GM18873 (cell line): ENCODE measurements at regions not wholly inside any gene's neighbourhood (a gene's known extent, or its start where the extent isn't known, plus 50 kb on each side); places are given as distances from the start of the nearest gene placed in this dataset.
"Not testable (repeated sequence)": the region's sequence is repeated elsewhere in the genome, so short reads cannot be mapped to it uniquely, and the experiment has no call there.

Source experiments
- ATAC-seq: cut with Tn5 transposase; IDR thresholded peaks from one replicate; pipeline ENCODE4 v1.9.1; 2021; ENCODE audit warnings: mild to moderate bottlenecking, moderate library complexity, moderate number of reproducible peaks; ENCODE audit not compliant: unreplicated experiment, low FRiP score

DNA sequence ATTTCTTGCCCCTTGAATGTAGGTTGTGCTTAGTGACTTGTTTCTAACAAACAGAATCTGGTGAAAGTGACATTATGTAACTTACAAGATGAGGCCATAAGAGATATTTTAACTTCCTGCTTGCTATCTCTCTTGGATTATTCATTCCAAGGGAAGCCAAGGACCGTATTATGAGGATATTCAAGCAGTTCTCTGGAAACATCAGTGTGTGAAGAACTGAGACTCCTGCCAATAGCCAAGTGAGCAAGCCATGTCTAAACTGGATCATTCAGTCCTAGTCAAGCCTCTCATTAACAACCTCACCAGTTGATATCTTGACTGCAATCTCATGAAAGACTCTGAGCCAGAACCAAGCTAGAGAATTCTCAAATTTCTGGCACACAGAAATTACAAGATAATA lies 765.1 kb upstream of the SLC8A1 start:
- no peak for ATAC-seq

DNA sequence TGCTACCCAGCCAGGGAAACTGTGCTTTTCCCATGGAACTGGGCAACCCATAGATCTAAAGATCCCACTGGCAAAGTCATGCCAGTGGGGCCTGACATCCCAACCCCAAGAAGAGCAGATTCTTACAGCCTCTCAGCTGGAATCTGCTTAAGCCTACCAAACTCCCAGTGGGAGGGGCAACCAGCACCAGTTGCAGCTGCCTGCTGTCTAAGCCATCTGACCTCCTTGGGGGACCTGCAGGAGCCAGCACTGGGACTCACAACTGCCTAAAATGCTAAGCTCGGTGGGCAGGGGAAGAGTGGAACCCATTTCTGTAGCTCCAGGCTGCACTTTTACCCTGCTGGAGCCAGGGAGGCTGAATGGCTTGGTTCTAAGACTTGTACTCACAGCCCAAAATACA lies 770.7 kb upstream of the SLC8A1 start:
- no peak for ATAC-seq

DNA sequence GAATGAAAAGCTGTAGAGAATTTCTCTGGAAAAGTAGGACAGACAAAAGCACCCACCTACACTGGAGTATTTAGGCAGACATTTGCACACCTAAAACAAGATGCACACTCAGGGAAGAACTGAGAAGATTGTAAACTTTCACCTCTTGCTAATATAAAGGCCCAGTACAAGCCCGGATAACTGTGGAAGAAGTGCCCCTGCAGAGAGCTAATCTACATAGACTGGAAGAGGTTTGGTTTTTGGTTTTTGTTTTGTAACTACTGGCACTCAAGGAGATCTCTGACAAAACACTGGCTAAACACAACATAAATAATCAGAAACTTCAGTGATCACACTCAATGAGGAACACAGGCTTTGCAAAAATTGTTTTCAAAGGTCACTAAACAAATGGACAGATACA lies 782.2 kb upstream of the SLC8A1 start:
- ATAC-seq: no peak

DNA sequence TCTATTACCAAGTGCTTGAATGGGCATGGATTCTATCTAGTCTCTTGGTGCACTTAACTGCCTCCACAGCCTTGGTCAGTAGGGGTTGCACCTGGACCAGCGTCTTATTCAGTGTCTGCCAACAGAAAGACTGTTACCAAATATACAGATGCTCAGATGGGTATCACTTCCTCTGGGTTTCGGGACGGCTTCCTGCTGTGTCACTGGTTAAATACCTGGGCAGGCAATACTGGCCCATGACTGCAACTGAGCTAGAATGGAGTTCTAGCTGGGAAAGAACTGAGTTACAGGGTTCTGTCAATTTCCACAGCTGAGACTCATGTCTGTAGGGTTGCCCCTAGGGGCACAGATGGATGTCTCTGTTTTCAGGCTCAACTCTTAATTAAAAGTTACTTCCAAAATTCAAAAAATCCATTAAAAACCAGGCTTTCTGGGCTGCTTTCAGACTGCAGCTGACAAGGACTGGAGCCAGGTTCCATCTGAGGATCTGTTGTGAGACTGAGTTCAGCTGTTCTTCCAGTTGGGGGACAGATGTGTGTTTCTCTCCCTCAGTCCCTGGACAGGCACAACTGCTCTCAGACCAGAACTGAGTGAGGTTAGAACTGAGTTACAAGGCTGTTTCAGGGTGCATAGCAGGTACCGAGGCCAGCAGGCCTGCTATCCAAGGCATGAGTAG lies 789.6 kb upstream of the SLC8A1 start:
- no peak for ATAC-seq

DNA sequence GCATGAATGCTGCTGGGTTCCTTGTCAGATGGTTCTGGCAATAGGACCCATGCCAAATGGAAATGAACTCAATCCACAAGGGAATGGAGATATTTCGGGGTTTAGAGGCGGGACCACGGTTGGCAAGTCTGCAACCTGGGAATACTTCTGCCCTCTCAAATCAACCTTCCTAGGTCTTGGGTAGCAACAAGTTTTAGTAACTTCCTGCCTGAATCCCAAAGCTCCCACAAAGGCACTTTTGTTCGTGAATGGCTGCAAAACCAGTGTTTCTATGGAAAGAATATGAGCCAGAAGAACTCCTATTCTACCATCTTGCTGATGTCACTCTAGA lies 790.1 kb upstream of the SLC8A1 start:
- ATAC-seq: no peak

DNA sequence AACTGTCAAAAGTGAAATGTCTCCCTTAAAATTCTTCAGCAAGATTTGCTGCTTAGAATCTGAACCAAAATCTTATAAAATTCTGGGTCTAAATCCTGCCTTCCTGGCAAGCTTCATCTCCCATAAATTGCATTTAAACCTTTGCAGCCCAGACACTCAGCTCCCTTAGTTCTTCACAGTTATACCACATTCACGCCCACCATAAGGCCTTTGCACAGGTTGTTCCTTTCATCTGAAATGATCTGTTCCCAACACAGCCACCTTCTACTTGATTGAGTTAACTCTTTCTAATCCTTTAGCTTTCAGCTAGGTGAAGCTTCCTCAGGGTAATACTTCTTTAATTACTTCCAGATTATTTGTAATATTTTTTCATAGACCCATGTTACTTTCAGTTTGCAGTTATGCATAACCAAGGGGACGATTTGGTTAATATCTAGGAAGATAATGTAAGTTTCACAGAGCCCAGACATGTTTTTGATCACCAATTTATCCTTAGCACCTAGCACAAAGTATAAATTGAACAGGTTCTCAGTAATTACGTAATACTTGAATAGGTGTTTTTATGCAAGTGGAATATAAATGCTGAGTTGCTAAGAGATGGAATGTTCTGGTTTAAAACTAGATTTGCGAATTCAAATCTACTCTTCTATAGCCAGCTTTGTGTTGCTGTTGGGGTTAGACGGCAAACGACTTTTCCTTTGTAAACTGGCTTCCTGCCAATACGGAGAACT lies 779.7 kb upstream of the PKDCC start:
- no peak for ATAC-seq

DNA sequence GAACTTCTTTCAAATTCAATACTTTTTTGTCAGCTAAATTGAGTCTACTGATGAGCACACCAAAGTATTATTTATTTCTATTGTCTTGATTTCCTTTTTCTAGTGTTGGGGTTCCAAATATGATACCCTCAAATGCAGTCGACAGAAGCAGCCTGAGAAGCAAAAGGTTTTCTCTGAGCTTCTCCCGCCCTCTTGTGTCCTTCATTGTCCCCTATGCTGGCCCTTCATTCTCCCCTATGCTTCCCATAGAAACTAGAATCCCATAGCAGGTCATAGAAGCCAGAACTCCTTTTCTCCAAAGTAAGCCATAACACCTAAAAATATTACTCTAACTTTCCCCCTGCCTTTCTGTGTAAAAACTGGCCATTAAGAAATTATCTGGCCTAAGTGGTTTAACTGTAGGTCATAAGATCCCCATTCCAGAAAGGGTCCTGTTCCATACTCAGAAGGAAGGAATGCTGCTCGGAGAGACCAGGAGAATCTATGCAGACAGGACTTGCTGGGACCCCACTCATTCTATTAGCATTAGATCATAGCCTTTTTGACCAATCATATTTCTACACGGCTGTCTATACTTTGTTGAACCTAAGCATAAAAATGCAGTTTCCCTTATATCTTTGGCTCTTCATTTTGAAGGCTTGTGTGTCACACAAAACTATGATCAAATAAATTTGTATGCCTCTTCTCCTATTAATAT lies 764.6 kb upstream of the PKDCC start:
- ATAC-seq: no peak

DNA sequence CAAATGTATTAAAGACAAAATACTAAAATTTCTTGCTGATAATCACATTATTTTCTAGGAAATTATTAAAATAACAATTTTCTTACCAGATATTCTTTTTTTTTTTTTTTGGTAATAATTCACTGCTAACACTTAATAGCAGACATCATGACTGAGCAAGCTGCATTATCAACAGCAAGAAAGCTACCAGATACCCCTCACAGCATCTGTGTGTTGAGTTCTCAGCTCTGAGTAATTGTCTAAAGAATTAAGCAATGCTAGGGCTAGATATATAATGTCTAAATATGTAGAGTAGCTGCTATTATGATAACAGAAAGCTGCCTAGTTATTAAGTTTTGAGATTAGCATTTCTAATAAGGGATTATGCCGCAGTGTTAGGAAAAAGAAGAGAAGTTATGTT lies 754.3 kb upstream of the PKDCC start:
- no peak for ATAC-seq

DNA sequence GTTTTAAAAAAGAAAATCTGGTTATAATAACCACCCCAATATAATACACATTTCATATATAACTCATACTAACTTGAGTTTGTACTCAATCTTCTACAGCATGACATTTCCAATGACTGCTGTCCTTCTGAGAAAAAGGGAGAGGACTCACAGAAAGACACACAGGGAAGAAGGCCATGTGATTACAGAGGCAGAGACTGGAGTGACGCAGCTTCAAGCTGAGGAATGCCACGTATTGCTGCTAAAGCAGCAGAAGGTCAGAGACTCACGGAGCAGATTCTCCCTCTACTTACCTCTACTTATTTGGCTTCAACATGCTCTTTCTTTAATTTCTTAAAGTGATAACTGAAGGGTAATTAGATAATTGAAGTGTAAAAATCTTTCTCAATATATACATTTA lies 753.5 kb upstream of the PKDCC start:
- no peak for ATAC-seq

DNA sequence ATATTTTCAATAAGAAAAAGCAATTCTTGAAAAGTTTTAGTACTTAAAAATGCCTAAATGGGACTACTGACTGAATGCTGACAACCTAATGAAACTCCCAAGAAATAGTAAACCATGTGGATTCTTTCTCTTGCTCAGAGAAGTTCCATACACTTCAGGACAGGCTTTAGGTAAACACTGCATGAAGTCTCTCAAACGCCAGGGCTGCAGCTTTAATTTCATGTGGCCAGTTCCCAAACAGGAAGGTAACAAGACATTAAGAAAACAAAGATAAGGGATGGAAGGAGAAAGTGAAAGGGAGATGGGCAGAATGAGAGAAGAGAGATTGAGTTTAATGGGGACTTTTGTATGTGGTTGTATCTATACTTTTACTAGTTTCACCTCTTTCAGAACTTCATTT lies 734.7 kb upstream of the PKDCC start:
- ATAC-seq: no peak

DNA sequence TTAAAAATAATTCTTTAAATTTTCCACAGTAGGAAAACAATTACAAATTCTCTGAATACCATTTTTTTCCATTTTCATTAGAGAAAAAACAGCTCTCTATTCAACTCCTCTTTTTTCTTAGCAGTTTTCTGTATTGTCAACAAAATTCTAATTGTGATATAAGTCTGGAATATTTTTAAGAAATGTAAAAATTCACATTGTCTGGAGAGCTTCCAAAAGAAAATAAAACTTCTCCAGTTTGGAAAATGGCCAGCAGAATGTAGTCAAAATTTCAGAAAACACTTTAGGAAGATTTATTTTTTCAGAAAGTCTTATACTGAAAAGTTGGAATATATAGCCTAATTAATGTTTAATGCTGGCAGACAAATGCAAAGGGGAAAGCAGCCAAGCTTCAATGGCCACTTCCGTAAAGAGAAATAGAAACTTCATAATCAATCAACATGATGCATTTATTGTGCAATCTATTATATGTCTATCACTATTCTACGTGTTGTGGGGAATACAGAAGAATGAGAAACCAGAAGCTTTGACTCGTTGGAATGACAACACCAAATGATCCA lies 733.2 kb upstream of the PKDCC start:
- no peak for ATAC-seq

DNA sequence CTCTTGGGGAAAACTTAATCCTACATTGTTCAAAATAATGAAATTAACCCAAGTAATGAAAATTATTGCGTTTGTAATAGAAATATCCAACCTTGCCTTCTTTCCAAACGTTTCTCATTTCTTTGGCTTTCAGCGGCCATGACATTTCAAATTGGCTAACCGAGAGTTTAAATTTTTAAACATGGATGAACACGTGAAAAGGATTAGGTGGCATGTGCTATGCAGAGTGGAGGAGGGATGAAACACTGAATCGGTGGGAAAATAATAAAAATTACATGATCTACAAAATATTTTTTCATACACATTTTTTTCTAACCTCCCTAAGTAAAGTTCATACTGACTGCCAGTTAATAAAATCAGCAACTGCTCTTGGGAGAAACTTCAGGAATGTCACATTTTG lies 728.4 kb upstream of the PKDCC start:
- no peak for ATAC-seq

DNA sequence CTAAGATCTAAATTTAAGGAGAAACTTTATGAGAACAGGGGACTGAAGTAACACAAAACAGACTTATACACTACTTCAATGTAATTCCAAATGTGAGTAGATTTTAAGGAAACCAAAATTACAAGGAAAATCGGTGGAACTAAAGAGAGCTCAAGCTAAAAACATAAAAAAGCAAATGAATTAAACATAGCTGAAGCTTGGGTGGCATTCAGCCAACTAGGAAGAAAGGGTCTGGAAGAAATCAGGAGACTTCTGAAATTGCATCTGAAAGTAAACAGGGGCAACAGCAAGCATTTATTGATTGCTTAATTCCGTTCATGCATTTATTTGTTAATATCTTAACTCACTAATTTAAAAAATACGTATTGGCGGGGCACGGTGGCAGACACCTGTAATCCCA lies 727.3 kb upstream of the PKDCC start:
- no peak for ATAC-seq

DNA sequence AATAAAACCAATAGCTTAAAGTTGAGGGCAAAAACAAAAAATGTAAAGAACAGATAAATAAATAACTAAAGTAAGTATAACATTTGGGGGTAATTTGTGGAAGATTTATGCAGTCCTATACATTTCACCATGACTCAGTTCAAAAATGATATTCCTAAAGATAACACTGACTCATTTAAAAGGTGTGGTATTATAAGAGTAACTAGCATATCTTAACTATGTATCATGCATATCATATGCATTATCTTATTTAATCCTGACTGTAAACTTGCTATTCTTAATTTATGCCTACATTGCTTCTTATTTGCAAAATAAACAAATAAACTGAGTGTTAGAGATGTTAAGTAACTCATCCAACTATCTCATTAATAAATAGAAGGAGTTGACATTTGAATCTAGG lies 726.5 kb upstream of the PKDCC start:
- ATAC-seq: no peak

DNA sequence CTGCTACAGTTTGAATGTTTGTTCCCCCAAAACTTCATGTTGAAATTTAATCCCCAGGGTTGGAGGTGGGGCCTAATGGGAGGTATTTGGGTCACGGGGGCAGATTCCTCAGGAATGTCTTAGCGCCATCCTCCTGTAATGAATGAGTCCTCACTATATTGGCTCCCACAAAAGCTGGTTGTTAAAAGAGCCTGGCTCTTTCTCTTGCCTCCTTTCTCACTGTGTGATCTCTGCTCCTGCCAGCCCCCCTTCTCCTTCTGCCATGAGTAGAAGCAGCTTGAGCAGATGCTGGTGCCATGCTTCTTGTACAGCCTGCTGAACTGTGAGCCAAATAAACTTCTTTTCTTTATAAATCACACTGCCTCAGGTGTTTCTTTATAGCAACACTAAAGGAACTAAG lies 721.0 kb upstream of the PKDCC start:
- no peak for ATAC-seq

DNA sequence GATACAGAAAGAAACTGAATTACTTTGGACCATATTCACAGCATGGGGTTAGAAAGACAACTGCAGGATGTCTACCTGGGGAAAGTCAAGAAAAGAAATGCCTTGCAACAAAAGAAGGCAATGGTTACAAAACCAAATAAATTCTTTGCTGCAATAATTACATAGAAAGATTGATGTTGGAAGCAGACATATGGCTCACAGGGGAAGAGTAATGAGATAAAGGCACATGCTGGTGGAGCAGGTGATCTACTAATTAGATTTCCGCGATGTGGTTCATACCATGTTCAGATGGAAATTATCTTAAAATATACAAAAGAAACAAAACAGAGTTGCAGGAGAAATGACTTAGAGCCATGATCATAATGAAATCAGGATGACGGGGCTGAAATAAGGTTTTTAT lies 718.8 kb upstream of the PKDCC start:
- no peak for ATAC-seq

DNA sequence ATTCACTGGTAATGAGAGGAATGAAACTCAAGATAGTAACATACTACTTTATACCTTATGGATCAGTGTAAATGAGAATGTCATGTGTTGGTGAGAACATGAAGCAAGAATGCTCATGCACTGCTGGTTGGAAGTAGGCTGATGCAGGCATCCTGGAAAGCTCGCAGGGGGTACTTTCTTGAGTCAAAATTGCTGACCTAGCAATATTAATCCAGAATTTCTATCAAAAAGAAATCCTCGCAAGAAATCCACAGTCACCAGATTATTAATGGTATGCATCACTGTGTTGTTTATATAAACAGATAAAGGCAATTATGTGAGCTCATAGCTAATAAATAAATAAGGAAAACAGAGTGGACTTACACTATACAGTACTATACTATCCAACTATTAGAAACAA lies 713.7 kb upstream of the PKDCC start:
- ATAC-seq: no peak

DNA sequence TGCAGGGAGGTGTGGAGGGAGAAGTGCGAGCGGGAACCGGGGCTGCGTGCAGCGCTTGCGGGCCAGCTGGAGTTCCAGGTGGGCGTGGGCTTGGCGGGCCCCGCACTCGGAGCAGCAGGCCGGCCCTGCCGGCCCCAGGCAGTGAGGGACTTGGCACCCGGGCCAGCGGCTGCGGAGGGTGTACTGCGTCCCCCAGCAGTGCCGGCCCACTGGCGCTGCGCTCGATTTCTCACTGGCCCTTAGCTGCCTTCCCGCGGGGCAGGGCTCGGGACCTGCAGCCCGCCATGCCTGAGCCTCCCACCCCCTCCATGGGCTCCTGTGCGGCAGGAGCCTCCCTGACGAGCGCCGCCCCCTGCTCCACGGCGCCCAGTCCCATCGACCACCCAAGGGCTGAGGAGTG lies 712.2 kb upstream of the PKDCC start:
- not testable (repeated sequence) for ATAC-seq

DNA sequence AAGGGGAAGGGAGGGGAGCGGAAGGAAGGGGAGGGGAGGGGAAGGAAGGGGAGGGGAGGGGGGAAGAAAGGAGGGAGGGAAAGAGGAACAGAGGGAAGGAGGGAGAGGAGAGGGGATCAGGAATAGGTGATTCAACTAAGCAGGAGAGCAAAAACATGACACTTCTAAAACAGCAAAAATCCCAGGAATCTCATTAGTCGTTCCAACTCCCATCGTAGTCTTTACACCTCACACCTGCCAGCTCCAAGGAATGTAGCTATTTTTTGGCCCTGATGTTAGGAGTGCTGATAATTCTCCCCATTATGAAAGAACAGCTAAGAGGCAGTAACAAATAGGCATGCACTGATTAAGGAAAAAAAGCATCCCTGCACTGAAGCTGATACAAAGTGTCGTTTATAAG lies 709.9 kb upstream of the PKDCC start:
- no peak for ATAC-seq

DNA sequence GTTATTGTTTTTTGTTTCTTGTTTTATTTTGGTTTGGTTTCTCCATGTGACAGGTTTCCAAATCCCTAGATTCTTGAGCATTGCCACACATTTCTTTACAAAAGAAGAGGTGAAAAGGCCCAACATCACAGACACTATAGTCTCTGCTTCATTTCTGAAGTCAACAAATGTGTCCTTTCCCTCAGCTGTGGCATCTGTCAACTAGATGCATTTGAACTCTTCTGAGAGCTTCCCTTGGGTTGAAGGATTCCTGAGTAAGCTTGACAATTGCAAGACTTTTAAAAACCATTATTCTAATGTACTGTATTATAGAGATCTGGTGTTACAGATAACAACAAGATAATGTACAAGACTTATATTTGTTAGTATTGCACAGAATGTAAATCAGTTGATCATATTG lies 703.3 kb upstream of the PKDCC start:
- no peak for ATAC-seq

DNA sequence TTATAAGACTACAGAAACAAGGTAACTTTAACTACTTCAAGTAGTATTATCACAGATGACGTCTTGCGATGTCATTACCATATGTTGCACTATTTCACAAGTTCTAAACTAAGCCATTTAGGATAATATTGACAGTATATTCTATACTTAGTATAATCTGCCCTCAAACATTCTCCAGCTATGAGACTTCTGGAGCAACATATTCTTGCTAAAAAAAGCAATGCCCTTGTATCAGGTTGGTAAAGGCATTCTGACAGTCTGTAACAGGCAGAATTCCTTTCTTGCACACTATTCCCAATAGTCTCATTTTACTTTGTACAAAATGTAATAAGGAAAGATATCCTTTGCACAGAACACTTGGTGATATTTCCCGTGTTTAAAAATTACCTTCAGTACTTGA lies 694.8 kb upstream of the PKDCC start:
- ATAC-seq: no peak

DNA sequence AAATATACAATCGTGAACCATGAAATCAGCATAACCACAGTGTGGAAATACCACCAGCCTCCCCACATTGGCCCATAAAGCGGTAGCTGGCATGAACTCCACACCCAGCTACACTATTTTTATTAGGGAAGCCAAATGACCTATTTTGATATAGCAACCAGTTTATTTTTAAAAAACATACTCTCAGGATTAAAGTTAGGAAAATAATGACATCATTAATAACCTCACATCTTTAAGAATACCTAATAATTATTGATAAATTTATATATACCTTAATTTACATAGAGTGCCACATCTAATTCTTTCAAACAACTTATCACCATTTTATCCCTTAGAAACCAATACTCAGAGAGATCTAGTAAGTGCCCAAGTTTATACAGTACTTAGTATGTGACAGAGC lies 692.0 kb upstream of the PKDCC start:
- no peak for ATAC-seq
